Endothelial cell of umbilical vein (primary cell): ENCODE measurements at regions not wholly inside any gene's neighbourhood (a gene's known extent, or its start where the extent isn't known, plus 50 kb on each side); places are given as distances from the start of the nearest gene placed in this dataset.

Experiments used
- BruUV-seq: library from RNA; stranded (reverse); fragments of 400-500 nt; replicated peaks from 2 replicates; lab custom pipeline; 2021; lab: Mats Ljungman, UMichigan
- CTCF ChIA-PET: fragments of 300-600, 350-600 bp; sonication (Branson Sonifier 250); formaldehyde crosslinking; loops from one replicate; lab custom pipeline; 2021; ENCODE audit warnings: antibody characterized with exemption, inconsistent platforms; lab: Charles Lee
- POLR2A ChIA-PET: fragments of 300-600, 350-600 bp; sonication (Branson Sonifier 250); formaldehyde crosslinking; loops from one replicate; lab custom pipeline; 2021; ENCODE audit warnings: antibody characterized with exemption, inconsistent platforms; lab: Charles Lee
- DNase-seq: peaks from one replicate; pipeline ENCODE4 v3.0.0-alpha.2; 2011; ENCODE audit warnings: low read depth, low spot score
- FAIRE-seq: peaks from 2 replicates; lab custom pipeline; 2011; peaks lifted over from hg19 to GRCh38; lab: Jason Lieb, UNC
- H2AFZ ChIP-seq: 2 replicates; pipeline ENCODE4 v1.6.0; 2012; ENCODE audit warnings: low read depth, low read length, control low read depth, inconsistent platforms
- H3K27ac ChIP-seq: 2 replicates; pipeline ENCODE4 v1.5.1; 2011; ENCODE audit warnings: low read depth, mild to moderate bottlenecking, control low read depth, low read length, moderate library complexity; ENCODE audit not compliant: insufficient read depth
- H3K27me3 ChIP-seq, 2 experiments: 2 replicates each; pipeline versions ENCODE4 v1.6.0 to v1.6.1; 2011; ENCODE audit warnings: low read length in 2 of 2, mixed read lengths in 1 of 2; ENCODE audit not compliant: control insufficient read depth in 2 of 2, insufficient read depth in 2 of 2
- H3K36me3 ChIP-seq, 2 experiments: 2 replicates in 1 of 2; 3 replicates in 1 of 2; pipeline ENCODE4 v1.5.1; 2011; ENCODE audit warnings: low read length in 2 of 2, mild to moderate bottlenecking in 1 of 2, moderate library complexity in 1 of 2; ENCODE audit not compliant: control insufficient read depth in 2 of 2, insufficient read depth in 2 of 2; ENCODE audit errors: extremely low read depth in 1 of 2
- H3K4me1 ChIP-seq: 3 replicates; pipeline ENCODE4 v1.5.1; 2011; ENCODE audit warnings: mild to moderate bottlenecking, low read length; ENCODE audit not compliant: control insufficient read depth, insufficient read depth; ENCODE audit errors: extremely low read depth
- H3K4me2 ChIP-seq: 2 replicates; pipeline ENCODE4 v1.6.1; 2011; ENCODE audit warnings: low read length, control low read depth, mixed read lengths; ENCODE audit not compliant: insufficient read depth
- H3K4me3 ChIP-seq, 3 experiments: fragments of 200-600 bp in 1 of 3; sonication (generic), shearing (Covaris generic) in 1 of 3; replicated peaks in 1 of 3; 2 replicates each; pipeline ENCODE4 v1.5.1; 2011 to 2016; ENCODE audit warnings: control low read depth in 3 of 3, low read length in 3 of 3, mild to moderate bottlenecking in 2 of 3, inconsistent platforms in 1 of 3, low read depth in 1 of 3, moderate library complexity in 1 of 3; ENCODE audit not compliant: insufficient read depth in 1 of 3
- H3K79me2 ChIP-seq: 2 replicates; pipeline ENCODE4 v1.6.0; 2012; ENCODE audit warnings: low read length, inconsistent platforms; ENCODE audit not compliant: control insufficient read depth, insufficient read depth
- H3K9ac ChIP-seq: replicated peaks from 2 replicates; pipeline ENCODE3; 2011; ENCODE audit warnings: low read length, control low read depth; ENCODE audit not compliant: insufficient read depth; ENCODE audit errors: extremely low read depth
- H3K9me1 ChIP-seq: replicated peaks from 3 replicates; pipeline ENCODE4 v1.6.0; 2011; ENCODE audit warnings: mild to moderate bottlenecking, low read length; ENCODE audit not compliant: control insufficient read depth, insufficient read depth; ENCODE audit errors: extremely low read depth
- H3K9me3 ChIP-seq: replicated peaks from 2 replicates; pipeline ENCODE4 v1.5.1; 2012; ENCODE audit warnings: low read length, inconsistent platforms; ENCODE audit not compliant: control insufficient read depth, insufficient read depth
- H4K20me1 ChIP-seq: replicated peaks from 2 replicates; pipeline ENCODE3; 2011; ENCODE audit warnings: mild to moderate bottlenecking, low read length; ENCODE audit not compliant: control insufficient read depth, insufficient read depth; ENCODE audit errors: extremely low read depth
- CTCF ChIP-seq, 2 donors: IDR thresholded peaks; 1 replicate in 1 of 2; 2 replicates in 1 of 2; pipeline ENCODE4 v1.5.1; 2011; ENCODE audit warnings: low read length in 2 of 2, mild to moderate bottlenecking in 2 of 2, moderate library complexity in 2 of 2, control low read depth in 1 of 2, inconsistent platforms in 1 of 2, low read depth in 1 of 2; ENCODE audit not compliant: insufficient read depth in 1 of 2; ENCODE audit errors: extremely low read depth in 1 of 2
- EZH2 ChIP-seq: IDR thresholded peaks from 2 replicates; pipeline ENCODE4 v1.6.1; 2012; ENCODE audit warnings: borderline replicate concordance, low read depth, mild to moderate bottlenecking, moderate library complexity, low read length, inconsistent platforms; ENCODE audit not compliant: severe bottlenecking
- FOS ChIP-seq: IDR thresholded peaks from 2 replicates; pipeline ENCODE4 v1.6.1; 2011; ENCODE audit warnings: mild to moderate bottlenecking, low read length, moderate library complexity, borderline replicate concordance; ENCODE audit not compliant: insufficient read depth
- GATA2 ChIP-seq: IDR thresholded peaks from 2 replicates; pipeline ENCODE4 v1.7.0; 2011; ENCODE audit warnings: low read depth, mild to moderate bottlenecking, moderate library complexity, mixed read lengths, low read length; ENCODE audit not compliant: insufficient read length, insufficient read depth
- JUN ChIP-seq: IDR thresholded peaks from 2 replicates; pipeline ENCODE4 v1.6.1; 2011; ENCODE audit warnings: borderline replicate concordance, low read depth; ENCODE audit not compliant: insufficient read length, insufficient read depth
- MAX ChIP-seq: IDR thresholded peaks from 2 replicates; pipeline ENCODE4 v1.6.1; 2011; ENCODE audit not compliant: insufficient read depth, insufficient read length
- MYC ChIP-seq: IDR thresholded peaks from one replicate; pipeline ENCODE4 v1.6.1; 2011; ENCODE audit warnings: mild to moderate bottlenecking, low read depth, low read length
- POLR2A ChIP-seq: IDR thresholded peaks from 2 replicates; pipeline ENCODE4 v1.6.1; 2012; ENCODE audit warnings: low read depth, mild to moderate bottlenecking, control low read depth, low read length
- POLR2AphosphoS5 ChIP-seq: IDR thresholded peaks from 2 replicates; pipeline ENCODE4 v1.6.1; 2012; ENCODE audit warnings: low read depth, mild to moderate bottlenecking, control low read depth, low read length, moderate library complexity; ENCODE audit not compliant: insufficient read depth
- dilution Hi-C: fragments of 300-500 bp; cut with MboI; formaldehyde crosslinking; loops from one replicate; pipeline ENCODE4 v1.15.0; 2019; ENCODE audit warnings: low sequenced_read_pairs; ENCODE audit not compliant: extremely low pct_ligation_motif_present
- intact Hi-C: fragments of 100-400 bp; cut with micrococcal nuclease; formaldehyde crosslinking; loops from one replicate; pipeline ENCODE4 v1.10.0; 2022

GRCh38 chr6:90907931-90908655 is 321.2 kb upstream of the MAP3K7 start:
- Histone ChIP-seq H3K36me3 (no peaks in the 10 kb centered on the region), H3K9me3 (no peaks in the 10 kb centered on the region), H3K27me3 (no peaks in the 10 kb centered on the region), H3K9me1 (no peaks in the 10 kb centered on the region), H4K20me1 (no peaks in the 10 kb centered on the region), H3K9ac (no peak overlapping the region), H3K79me2 (no peaks in the 10 kb centered on the region), H3K4me1 (no peaks in the 10 kb centered on the region), H3K4me2 (no peak overlapping the region), H3K27ac (no peak overlapping the region), H2AFZ (no peak overlapping the region), H3K4me3 (no peak overlapping the region)
- no TSS peak for BruUV-seq
- POLR2A ChIA-PET = no interaction called here
- TF ChIP-seq JUN (no peak), POLR2AphosphoS5 (no peak)
- dilution Hi-C loops = no loop called here
- FAIRE-seq (no peak), DNase-seq (no peak)
- intact Hi-C loops = no loop called here
- CTCF ChIA-PET = no interaction called here

GRCh38 chr6:90905351-90905750 is 318.5 kb upstream of the MAP3K7 start:
- H3K4me1 ChIP-seq = no peaks in the 10 kb centered on the region
- no peaks in the 10 kb centered on the region for H3K9me3 ChIP-seq
- TF ChIP-seq POLR2AphosphoS5 (no peak), EZH2 (no peak), GATA2 (no peak), MAX (no peak), MYC (no peak), FOS (no peak), CTCF (IDR thresholded peaks at IDR 0.05; ENCODE audit: extremely low read depth in 1 of 2, insufficient read depth in 1 of 2, low read depth in 1 of 2, low read length in 2 of 2) (no peak), POLR2A (no peak), JUN (no peak)
- H3K9me1 ChIP-seq = no peaks in the 10 kb centered on the region
- no peak overlapping the region for H2AFZ ChIP-seq
- no peaks in the 10 kb centered on the region for H3K36me3 ChIP-seq
- dilution Hi-C loops (no loop called here), intact Hi-C loops (no loop called here)
- no peaks in the 10 kb centered on the region for H3K27me3 ChIP-seq
- ChIA-PET CTCF (no interaction called here), POLR2A (no interaction called here)
- FAIRE-seq (no peak), DNase-seq (no peak)
- no peak overlapping the region for H3K4me2 ChIP-seq
- H3K4me3 ChIP-seq = no peak overlapping the region
- no TSS peak for BruUV-seq
- no peaks in the 10 kb centered on the region for H3K79me2 ChIP-seq
- no peak overlapping the region for H3K9ac ChIP-seq
- no peak overlapping the region for H3K27ac ChIP-seq
- no peaks in the 10 kb centered on the region for H4K20me1 ChIP-seq
